Coronary artery (tissue), 2 donors: ENCODE measurements at regions not wholly inside any gene's neighbourhood (a gene's known extent, or its start where the extent isn't known, plus 50 kb on each side); places are given as distances from the start of the nearest gene placed in this dataset.
A peak's percentile ranks its signal among the peaks of the same experiment; 100 is the strongest.

Experiments used
- DNase-seq: peaks from one replicate; pipeline ENCODE4 v3.0.0-alpha.2; 2017; ENCODE audit warnings: low spot score
- H3K27ac ChIP-seq, 2 donors: fragments of 200-600 bp; sonication (generic); one replicate each; pipeline ENCODE4 v1.5.1; 2016 to 2019
- H3K4me3 ChIP-seq: fragments of 200-600 bp; sonication (generic); 2 replicates; pipeline ENCODE4 v1.5.1; 2016; ENCODE audit warnings: mild to moderate bottlenecking, moderate library complexity
- TF ChIP-seq, protein P1 (sequence below): fragments of 200-600 bp; sonication (generic); IDR thresholded peaks from one replicate; pipeline ENCODE4 v1.5.1; 2019; ENCODE audit warnings: antibody characterized with exemption

DNA sequence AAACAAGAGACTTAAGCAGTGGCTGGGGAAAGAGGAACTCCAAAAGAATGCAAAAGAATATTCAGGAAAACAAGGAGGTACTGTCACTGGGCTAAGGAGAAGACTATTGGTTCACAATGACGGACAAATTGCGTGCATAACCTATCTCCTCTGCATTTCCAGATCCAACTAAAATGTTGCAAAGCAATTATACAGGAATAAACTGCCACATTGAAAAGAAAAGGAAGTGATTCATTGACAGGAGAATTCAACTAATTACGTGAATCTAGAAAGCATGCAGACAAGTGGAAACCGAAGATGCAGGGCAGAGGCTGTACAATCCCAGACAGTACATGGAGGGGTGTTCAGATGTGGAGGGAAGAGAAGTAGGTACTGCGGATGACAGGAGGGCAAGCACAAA lies 152.8 kb upstream of the RIPOR2 start:
- Histone ChIP-seq H3K27ac (peak overlapping the region in 1 of 2 donors; percentile 16), H3K4me3 (no peak overlapping the region)
- TF ChIP-seq, protein P1, sequence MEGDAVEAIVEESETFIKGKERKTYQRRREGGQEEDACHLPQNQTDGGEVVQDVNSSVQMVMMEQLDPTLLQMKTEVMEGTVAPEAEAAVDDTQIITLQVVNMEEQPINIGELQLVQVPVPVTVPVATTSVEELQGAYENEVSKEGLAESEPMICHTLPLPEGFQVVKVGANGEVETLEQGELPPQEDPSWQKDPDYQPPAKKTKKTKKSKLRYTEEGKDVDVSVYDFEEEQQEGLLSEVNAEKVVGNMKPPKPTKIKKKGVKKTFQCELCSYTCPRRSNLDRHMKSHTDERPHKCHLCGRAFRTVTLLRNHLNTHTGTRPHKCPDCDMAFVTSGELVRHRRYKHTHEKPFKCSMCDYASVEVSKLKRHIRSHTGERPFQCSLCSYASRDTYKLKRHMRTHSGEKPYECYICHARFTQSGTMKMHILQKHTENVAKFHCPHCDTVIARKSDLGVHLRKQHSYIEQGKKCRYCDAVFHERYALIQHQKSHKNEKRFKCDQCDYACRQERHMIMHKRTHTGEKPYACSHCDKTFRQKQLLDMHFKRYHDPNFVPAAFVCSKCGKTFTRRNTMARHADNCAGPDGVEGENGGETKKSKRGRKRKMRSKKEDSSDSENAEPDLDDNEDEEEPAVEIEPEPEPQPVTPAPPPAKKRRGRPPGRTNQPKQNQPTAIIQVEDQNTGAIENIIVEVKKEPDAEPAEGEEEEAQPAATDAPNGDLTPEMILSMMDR: no peak
- DNase-seq: no peak

DNA sequence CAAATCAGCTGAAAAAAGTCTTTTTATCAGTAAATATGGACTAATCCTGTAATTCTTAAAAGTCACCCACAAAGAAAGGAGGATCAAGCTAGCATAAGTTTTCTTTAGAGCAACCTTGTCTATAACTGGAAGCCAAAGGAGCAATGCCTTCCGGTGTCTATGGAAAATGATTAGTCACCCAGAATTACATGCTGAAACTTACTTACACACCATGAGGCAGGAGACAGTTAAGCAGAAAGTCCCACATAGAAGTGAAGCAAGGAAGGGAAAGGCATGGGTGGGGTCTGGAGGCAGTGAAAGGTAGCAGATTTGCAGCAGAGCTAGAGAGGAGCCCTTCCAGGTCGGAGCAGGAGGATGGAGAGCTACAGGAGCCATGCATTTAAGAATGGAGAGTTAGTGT lies 153.7 kb upstream of the RIPOR2 start:
- DNase-seq: no peak
- Histone ChIP-seq H3K4me3 (no peak overlapping the region), H3K27ac (peak overlapping the region in 1 of 2 donors; percentile 16)
- TF ChIP-seq, protein P1: no peak

DNA sequence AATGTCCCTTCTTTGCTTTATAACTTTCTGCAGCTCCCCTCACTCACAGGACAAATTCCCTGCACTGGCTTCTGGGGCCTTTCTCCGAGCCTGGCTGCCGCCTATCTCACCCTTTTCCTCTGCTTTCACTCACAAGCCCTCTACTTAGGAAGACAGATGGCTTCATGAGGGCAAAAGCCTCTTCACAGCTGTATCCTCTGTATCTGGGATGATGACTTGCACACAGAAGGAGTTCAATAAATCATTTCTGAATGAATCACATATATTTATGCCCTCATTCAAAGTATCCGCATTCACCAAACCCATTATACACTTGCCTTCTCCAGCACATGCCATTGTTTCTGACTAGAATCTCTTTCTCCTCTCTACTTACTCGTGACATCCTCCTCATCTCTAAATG lies 159.0 kb upstream of the RIPOR2 start:
- TF ChIP-seq, protein P1: no peak
- DNase-seq: no peak
- no peak overlapping the region for H3K4me3 ChIP-seq
- no peak overlapping the region for H3K27ac ChIP-seq

DNA sequence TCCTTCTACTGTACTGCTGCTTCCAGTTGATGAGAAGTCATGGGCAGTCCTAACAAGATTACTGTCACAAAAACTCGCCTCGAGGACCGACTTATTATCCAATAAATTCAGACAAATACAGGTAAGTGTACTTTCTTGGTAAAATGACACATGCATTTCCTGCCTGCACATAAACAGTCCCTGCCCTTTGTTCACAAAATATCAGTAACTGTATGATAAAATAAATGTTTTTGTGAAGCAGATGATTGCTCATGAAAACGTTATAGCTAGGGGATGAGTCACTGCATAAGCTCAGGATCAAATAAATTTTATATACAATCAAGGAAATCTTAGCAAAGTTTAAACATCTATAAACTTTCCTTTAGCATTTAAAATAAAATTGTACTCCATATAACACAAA lies 164.5 kb upstream of the RIPOR2 start:
- Histone ChIP-seq H3K27ac (no peak overlapping the region), H3K4me3 (no peak overlapping the region)
- TF ChIP-seq, protein P1: no peak
- no peak for DNase-seq

DNA sequence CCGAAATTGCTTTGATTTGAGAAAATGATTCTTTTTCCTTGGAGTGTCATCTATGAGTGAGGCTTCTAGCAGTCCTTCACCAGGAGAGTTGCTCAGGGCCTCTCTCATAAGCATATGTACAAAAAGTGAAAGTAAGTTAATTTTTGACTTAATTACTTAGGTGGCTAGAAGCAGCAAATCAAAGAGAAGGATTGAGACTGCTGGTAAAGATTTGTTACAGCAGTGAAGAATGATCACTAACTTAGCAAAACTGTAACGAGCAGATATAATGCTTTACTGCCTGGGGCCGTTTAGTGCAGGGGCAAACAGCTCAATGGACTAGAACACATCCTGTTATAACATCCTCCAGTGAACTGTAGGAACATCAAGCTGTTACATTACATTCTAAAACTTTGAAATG lies 167.8 kb upstream of the RIPOR2 start:
- no peak for DNase-seq
- H3K27ac ChIP-seq: no peak overlapping the region
- no peak overlapping the region for H3K4me3 ChIP-seq
- TF ChIP-seq, protein P1: no peak

DNA sequence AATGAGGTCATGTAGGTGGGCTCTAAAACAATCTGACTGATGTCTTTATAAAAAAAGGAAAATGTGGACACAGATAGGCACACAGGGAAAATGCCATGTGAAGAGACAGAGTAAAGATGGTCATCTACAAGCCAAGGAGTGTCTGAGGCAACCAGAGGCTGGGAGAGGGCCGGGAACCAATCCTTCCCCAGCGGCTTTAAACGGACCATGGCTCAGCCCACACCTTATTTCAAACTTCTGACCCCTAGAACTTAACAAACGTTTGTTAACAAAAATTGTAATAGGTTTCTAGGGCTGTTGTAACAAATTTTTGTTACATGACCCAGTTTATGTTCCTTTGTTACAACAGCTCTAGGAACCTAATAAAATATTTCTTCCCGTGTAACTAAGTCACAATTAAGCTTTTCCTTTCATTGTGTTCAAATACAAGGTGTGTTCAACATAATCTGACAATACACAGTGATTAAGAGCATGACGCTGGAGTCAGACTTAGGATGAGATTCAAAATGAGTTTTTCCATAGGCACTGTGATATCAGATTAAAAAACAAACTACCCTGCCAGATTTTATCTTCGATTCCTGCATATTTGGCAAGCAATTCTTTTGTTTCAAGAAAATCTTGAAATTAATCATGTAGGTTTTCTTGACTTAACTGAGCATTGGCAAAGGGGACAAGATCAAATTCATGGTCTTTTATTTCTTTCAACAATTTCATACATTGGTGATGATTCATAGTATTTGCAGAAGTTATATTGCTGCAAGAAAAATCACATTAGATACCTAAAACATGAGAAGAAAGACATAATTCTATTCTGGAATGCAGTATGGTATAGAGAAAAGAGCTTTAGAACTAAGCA lies 169.5 kb upstream of the RIPOR2 start:
- H3K4me3 ChIP-seq: no peak overlapping the region
- H3K27ac ChIP-seq: no peak overlapping the region
- no peak for DNase-seq
- TF ChIP-seq, protein P1: no peak

DNA sequence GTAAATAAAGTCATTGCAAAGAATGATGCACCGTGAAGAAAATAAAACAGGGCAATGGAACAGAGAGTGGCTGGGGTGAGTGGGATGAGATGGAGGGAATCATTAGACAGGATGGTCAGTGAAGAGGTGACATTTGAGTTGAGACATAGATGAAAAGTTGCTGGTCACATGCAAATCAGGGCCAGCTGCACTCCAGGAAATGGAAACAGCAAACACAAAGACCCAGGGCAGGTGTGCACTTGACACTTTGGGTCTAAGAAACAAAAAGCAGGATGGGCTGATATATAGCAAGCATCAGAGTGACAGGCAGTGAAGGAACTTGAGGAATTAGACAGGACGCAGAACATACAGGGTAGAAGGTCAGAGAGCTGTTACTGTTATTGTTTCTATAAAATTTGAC lies 171.5 kb upstream of the RIPOR2 start:
- TF ChIP-seq, protein P1: no peak
- Histone ChIP-seq H3K4me3 (no peak overlapping the region), H3K27ac (no peak overlapping the region)
- no peak for DNase-seq
